Caco-2 (cell line): ENCODE measurements at regions not wholly inside any gene's neighbourhood (a gene's known extent, or its start where the extent isn't known, plus 50 kb on each side); places are given as distances from the start of the nearest gene placed in this dataset.
"Not testable (repeated sequence)": the region's sequence is repeated elsewhere in the genome, so short reads cannot be mapped to it uniquely, and the experiment has no call there.

ENCODE experiments used
- BruUV-seq: library from RNA; stranded (reverse); fragments of 400-500 nt; replicated peaks from 2 replicates; lab custom pipeline; 2021; lab: Mats Ljungman, UMichigan
- CTCF ChIA-PET: fragments of 300-600 bp; sonication (Branson Sonifier 250); formaldehyde crosslinking; loops from one replicate; lab custom pipeline; 2022; ENCODE audit warnings: antibody characterized with exemption; lab: Charles Lee
- POLR2A ChIA-PET: fragments of 300-600 bp; sonication (Branson Sonifier 250); formaldehyde crosslinking; loops from one replicate; lab custom pipeline; 2022; ENCODE audit warnings: antibody characterized with exemption; lab: Charles Lee
- DNase-seq, 2 experiments: peaks; one replicate each; pipeline versions ENCODE4 v3.0.0 to v3.0.0-alpha.2; 2020 to 2022
- H3K27me3 ChIP-seq: replicated peaks from 2 replicates; pipeline ENCODE4 v1.6.0; 2011; ENCODE audit warnings: low read length; ENCODE audit not compliant: control insufficient read depth, insufficient read depth
- H3K36me3 ChIP-seq: 2 replicates; pipeline ENCODE4 v1.5.1; 2011; ENCODE audit warnings: low read length; ENCODE audit not compliant: control insufficient read depth, insufficient read depth
- H3K4me1 ChIP-seq: fragments of 250-450 bp; sonication (Bioruptor Pico); 2 replicates; pipeline ENCODE4 v1.5.1; 2020; ENCODE audit warnings: mild to moderate bottlenecking
- H3K4me3 ChIP-seq: 2 replicates; pipeline ENCODE4 v1.5.1; 2011; ENCODE audit warnings: low read depth, mild to moderate bottlenecking, control low read depth, low read length
- H3K9me3 ChIP-seq: fragments of 250-450 bp; sonication (Bioruptor Pico); 2 replicates; pipeline ENCODE4 v1.5.1; 2020; ENCODE audit warnings: mild to moderate bottlenecking, moderate library complexity
- H3K27ac Mint-ChIP-seq: one replicate; pipeline ENCODE4 v1.8.0; 2022; ENCODE audit warnings: mixed read lengths; ENCODE audit not compliant: unreplicated experiment
- H3K27me3 Mint-ChIP-seq: one replicate; pipeline ENCODE4 v1.8.0; 2022; ENCODE audit warnings: mixed read lengths; ENCODE audit not compliant: insufficient read depth, unreplicated experiment
- H3K36me3 Mint-ChIP-seq: one replicate; pipeline ENCODE4 v1.8.0; 2022; ENCODE audit warnings: mild to moderate bottlenecking, mixed read lengths; ENCODE audit not compliant: insufficient read depth, unreplicated experiment
- H3K4me1 Mint-ChIP-seq: one replicate; pipeline ENCODE4 v1.8.0; 2022; ENCODE audit warnings: low read depth, mixed read lengths; ENCODE audit not compliant: unreplicated experiment
- H3K4me3 Mint-ChIP-seq: one replicate; pipeline ENCODE4 v1.8.0; 2022; ENCODE audit warnings: mild to moderate bottlenecking, moderate library complexity, mixed read lengths; ENCODE audit not compliant: unreplicated experiment
- H3K9me3 Mint-ChIP-seq: one replicate; pipeline ENCODE4 v1.8.0; 2022; ENCODE audit warnings: mixed read lengths; ENCODE audit not compliant: unreplicated experiment
- CTCF ChIP-seq, 2 experiments: fragments of 200-600 bp in 1 of 2; IDR thresholded peaks; 1 replicate in 1 of 2; 2 replicates in 1 of 2; pipeline versions ENCODE4 v1.5.1 to v1.8.0; 2011 to 2022; ENCODE audit warnings: antibody characterized with exemption in 1 of 2, control low read depth in 1 of 2, inconsistent platforms in 1 of 2, low read depth in 1 of 2, low read length in 1 of 2, mild to moderate bottlenecking in 1 of 2, moderate library complexity in 1 of 2; ENCODE audit not compliant: insufficient read depth in 1 of 2, severe bottlenecking in 1 of 2, unreplicated experiment in 1 of 2
- intact Hi-C: fragments of 100-400 bp; cut with micrococcal nuclease; formaldehyde crosslinking; loops from one replicate; pipeline ENCODE4 v1.10.0; 2022; ENCODE audit not compliant: unreplicated experiment

GRCh38 chrX:112233164-112233563 lies 150.6 kb upstream of the TRPC5 start:
- no peaks in the 10 kb centered on the region for H3K4me1 Mint-ChIP-seq
- no peaks in the 10 kb centered on the region for H3K27me3 Mint-ChIP-seq
- CTCF ChIA-PET: interaction anchor here (0.6 kb wide), 1 partner anchor 85 kb away, joined by 3 read pairs; no protein-coding TSS in a partner anchor
- no peaks in the 10 kb centered on the region for H3K9me3 Mint-ChIP-seq
- Histone ChIP-seq H3K4me3 (no peak overlapping the region), H3K36me3 (no peaks in the 10 kb centered on the region), H3K4me1 (no peaks in the 10 kb centered on the region), H3K9me3 (no peaks in the 10 kb centered on the region), H3K27me3 (no peaks in the 10 kb centered on the region)
- H3K27ac Mint-ChIP-seq: no peak overlapping the region
- POLR2A ChIA-PET: no interaction called here
- H3K4me3 Mint-ChIP-seq: no peak overlapping the region
- intact Hi-C loops: no loop called here
- H3K36me3 Mint-ChIP-seq: no peaks in the 10 kb centered on the region
- BruUV-seq: no TSS peak
- TF ChIP-seq CTCF (IDR thresholded peaks at IDR 0.05; ENCODE audit: insufficient read depth in 1 of 2, low read depth in 1 of 2, low read length in 1 of 2, severe bottlenecking in 1 of 2, unreplicated experiment in 1 of 2): no peak
- DNase-seq: no peak

DNA sequence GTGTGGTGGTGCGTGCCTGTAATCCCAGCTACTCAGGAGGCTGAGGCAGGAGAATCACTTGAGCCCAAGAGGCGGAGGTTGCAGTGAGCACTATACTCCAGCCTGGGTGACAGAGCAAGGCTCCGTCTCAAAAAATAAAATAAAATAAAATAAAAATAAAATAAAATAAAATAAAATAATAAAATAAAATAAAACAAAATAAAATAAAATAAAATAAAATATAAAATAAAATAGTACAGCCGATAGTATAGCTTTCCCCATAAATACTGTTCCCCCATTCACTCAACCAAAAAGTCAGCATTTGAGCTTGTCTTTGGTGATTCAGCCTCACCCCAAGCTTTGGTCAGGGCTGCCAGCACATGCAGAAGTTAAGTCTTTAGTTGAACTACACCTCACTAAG lies 144.2 kb upstream of the TRPC5 start:
- H3K27me3 Mint-ChIP-seq, DNase-seq, BruUV-seq, H3K36me3 ChIP-seq, POLR2A ChIA-PET, CTCF ChIA-PET, H3K36me3 Mint-ChIP-seq, H3K4me1 Mint-ChIP-seq, H3K9me3 ChIP-seq, H3K4me3 Mint-ChIP-seq, H3K27ac Mint-ChIP-seq, intact Hi-C loops, H3K4me1 ChIP-seq, H3K27me3 ChIP-seq, H3K9me3 Mint-ChIP-seq, H3K4me3 ChIP-seq: not testable (repeated sequence)

DNA sequence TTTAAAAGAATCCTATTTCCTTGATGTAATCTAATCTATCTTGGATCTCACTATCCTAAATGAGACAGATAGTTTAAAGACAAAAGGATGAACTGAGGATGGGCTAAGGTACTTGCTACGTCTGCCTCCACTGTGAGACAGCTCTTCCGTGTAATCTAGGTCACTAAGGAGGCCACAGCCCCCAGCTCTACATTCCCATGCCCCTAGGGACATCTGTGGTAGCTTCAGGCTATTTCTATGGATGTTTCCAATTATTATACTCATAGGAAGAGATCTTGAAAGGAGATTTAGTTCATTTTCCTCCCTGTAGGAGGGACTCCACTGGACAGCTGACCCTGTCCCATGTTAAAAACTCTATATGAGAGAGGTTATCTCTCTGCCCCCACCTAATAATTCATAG lies 140.8 kb upstream of the TRPC5 start:
- POLR2A ChIA-PET: no interaction called here
- no peaks in the 10 kb centered on the region for H3K4me1 Mint-ChIP-seq

More for the DNA sequence above, 140.8 kb upstream of the TRPC5 start:
- TF ChIP-seq CTCF (IDR thresholded peaks at IDR 0.05; ENCODE audit: insufficient read depth in 1 of 2, low read depth in 1 of 2, low read length in 1 of 2, severe bottlenecking in 1 of 2, unreplicated experiment in 1 of 2): no peak
- Histone ChIP-seq H3K9me3 (no peaks in the 10 kb centered on the region), H3K4me1 (no peaks in the 10 kb centered on the region), H3K4me3 (no peak overlapping the region), H3K27me3 (no peaks in the 10 kb centered on the region), H3K36me3 (no peaks in the 10 kb centered on the region)
- H3K4me3 Mint-ChIP-seq: no peak overlapping the region
- no peaks in the 10 kb centered on the region for H3K9me3 Mint-ChIP-seq
- H3K36me3 Mint-ChIP-seq: no peaks in the 10 kb centered on the region
- H3K27ac Mint-ChIP-seq: no peak overlapping the region
- intact Hi-C loops: no loop called here
- no TSS peak for BruUV-seq
- DNase-seq: no peak
- no peaks in the 10 kb centered on the region for H3K27me3 Mint-ChIP-seq
- CTCF ChIA-PET: no interaction called here
